GM23338 (cell line): ENCODE measurements at regions not wholly inside any gene's neighbourhood (a gene's known extent, or its start where the extent isn't known, plus 50 kb on each side); places are given as distances from the start of the nearest gene placed in this dataset.

Experiments used
- ATAC-seq: fragments of 200-7000 bp; cut with Tn5 transposase; 3 replicates; pipeline ENCODE4 v1.9.1; 2020
- DNase-seq: peaks from one replicate; pipeline ENCODE4 v3.0.0-alpha.2; 2015; ENCODE audit warnings: low spot score
- H2AFZ ChIP-seq: fragments of 200-600 bp; sonication (generic); 2 replicates; pipeline ENCODE4 v1.8.0; 2016; ENCODE audit warnings: antibody characterized with exemption, mild to moderate bottlenecking, moderate library complexity
- H3F3A ChIP-seq: fragments of 200-600 bp; sonication (generic); replicated peaks from 2 replicates; pipeline ENCODE4 v1.8.0; 2017; ENCODE audit warnings: antibody characterized with exemption, mixed run types, low read depth
- H3K27ac ChIP-seq: fragments of 200-600 bp; sonication (generic); 2 replicates; pipeline ENCODE4 v1.6.1; 2016; ENCODE audit warnings: low read depth
- H3K27me3 ChIP-seq: fragments of 200-600 bp; sonication (generic); 2 replicates; pipeline ENCODE4 v1.8.0; 2016; ENCODE audit warnings: mild to moderate bottlenecking, mixed run types, moderate library complexity; ENCODE audit not compliant: insufficient read depth
- H3K36me3 ChIP-seq: fragments of 200-600 bp; sonication (generic); 2 replicates; pipeline ENCODE4 v1.8.0; 2016; ENCODE audit warnings: mild to moderate bottlenecking; ENCODE audit not compliant: insufficient read depth
- H3K4me1 ChIP-seq: fragments of 200-600 bp; sonication (generic); 2 replicates; pipeline ENCODE4 v1.8.0; 2016; ENCODE audit warnings: mild to moderate bottlenecking, moderate library complexity; ENCODE audit not compliant: insufficient read depth
- H3K4me2 ChIP-seq: fragments of 200-600 bp; sonication (generic); 2 replicates; pipeline ENCODE4 v1.7.1; 2017; ENCODE audit warnings: mixed run types
- H3K4me3 ChIP-seq: fragments of 200-600 bp; sonication (generic); 2 replicates; pipeline ENCODE4 v1.6.1; 2016; ENCODE audit warnings: mixed run types
- H3K79me2 ChIP-seq: fragments of 200-600 bp; sonication (generic); replicated peaks from 2 replicates; pipeline ENCODE4 v1.8.0; 2017; ENCODE audit warnings: mild to moderate bottlenecking; ENCODE audit not compliant: insufficient read depth
- H3K9me2 ChIP-seq: fragments of 200-600 bp; sonication (generic); 2 replicates; pipeline ENCODE4 v1.8.0; 2017; ENCODE audit not compliant: insufficient read depth
- H4K20me1 ChIP-seq: fragments of 200-600 bp; sonication (generic); replicated peaks from 2 replicates; pipeline ENCODE4 v1.8.0; 2017; ENCODE audit warnings: mild to moderate bottlenecking; ENCODE audit not compliant: insufficient read depth
- H3K27ac Mint-ChIP-seq: 2 replicates; pipeline ENCODE4 v1.8.0; 2020; ENCODE audit warnings: inconsistent platforms, mild to moderate bottlenecking, moderate library complexity, mixed read lengths
- H3K27me3 Mint-ChIP-seq: 3 replicates; pipeline ENCODE4 v1.8.0; 2022; ENCODE audit warnings: low read depth, mild to moderate bottlenecking, moderate library complexity, mixed read lengths, inconsistent platforms; ENCODE audit not compliant: insufficient read depth, poor library complexity
- H3K36me3 Mint-ChIP-seq: 3 replicates; pipeline ENCODE4 v1.8.0; 2021; ENCODE audit warnings: low read depth, mild to moderate bottlenecking, inconsistent platforms, moderate library complexity, mixed read lengths
- H3K4me1 Mint-ChIP-seq: 3 replicates; pipeline ENCODE4 v1.8.0; 2020; ENCODE audit warnings: mild to moderate bottlenecking, inconsistent platforms, mixed read lengths
- H3K4me3 Mint-ChIP-seq: 3 replicates; pipeline ENCODE4 v1.8.0; 2021; ENCODE audit warnings: moderate library complexity, mild to moderate bottlenecking, inconsistent platforms, mixed read lengths
- H3K9me3 Mint-ChIP-seq: 3 replicates; pipeline ENCODE4 v1.8.0; 2020; ENCODE audit warnings: moderate library complexity, mild to moderate bottlenecking, inconsistent platforms, mixed read lengths
- CREB1 ChIP-seq: fragments of 250-450 bp; sonication (Bioruptor Pico); IDR thresholded peaks from 2 replicates; pipeline ENCODE4 v1.5.0; 2020; ENCODE audit warnings: low read depth, mild to moderate bottlenecking, moderate library complexity
- CTCF ChIP-seq, 2 experiments: fragments of 200-600 bp in 1 of 2; sonication (generic) in 1 of 2; conservative IDR thresholded peaks; 2 replicates each; pipeline versions ENCODE4 v1.5.1 to v1.6.1; 2016 to 2017; ENCODE audit warnings: antibody characterized with exemption in 2 of 2, low read depth in 2 of 2, mild to moderate bottlenecking in 2 of 2, moderate library complexity in 1 of 2
- ZNF114 ChIP-seq: fragments of 250-450 bp; sonication (Bioruptor Pico); IDR thresholded peaks from 2 replicates; pipeline ENCODE4 v1.5.0; 2020; ENCODE audit warnings: mild to moderate bottlenecking, moderate library complexity
- ZNF331 ChIP-seq: fragments of 250-450 bp; sonication (Bioruptor Pico); IDR thresholded peaks from 2 replicates; pipeline ENCODE4 v1.5.0; 2020; ENCODE audit warnings: low read depth, mild to moderate bottlenecking, moderate library complexity
- TF ChIP-seq, protein P1 (sequence below): fragments of 250-450 bp; sonication (Bioruptor Pico); IDR thresholded peaks from 2 replicates; pipeline ENCODE4 v1.5.0; 2020; ENCODE audit warnings: mild to moderate bottlenecking, moderate library complexity

DNA sequence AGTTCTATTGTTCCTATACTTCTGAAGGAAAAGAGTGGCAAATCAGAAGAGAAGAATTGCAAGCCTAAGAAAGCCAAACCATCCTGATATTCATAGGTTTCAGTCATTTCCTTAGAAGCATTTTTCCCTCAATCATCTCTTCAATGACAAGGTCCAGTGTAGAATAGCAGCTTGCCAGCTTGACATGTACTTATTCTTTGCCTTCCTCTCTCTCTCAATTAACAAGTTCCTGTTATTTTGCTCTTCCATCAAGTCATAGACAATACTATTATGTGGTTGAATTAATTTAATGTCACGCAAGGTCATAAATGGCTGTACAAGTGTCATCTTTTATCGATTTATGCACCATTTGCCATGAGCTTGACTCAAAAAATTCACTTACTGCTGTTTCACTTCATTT lies 216.3 kb upstream of the MBL2 start (continued):
- TF ChIP-seq, protein P1, sequence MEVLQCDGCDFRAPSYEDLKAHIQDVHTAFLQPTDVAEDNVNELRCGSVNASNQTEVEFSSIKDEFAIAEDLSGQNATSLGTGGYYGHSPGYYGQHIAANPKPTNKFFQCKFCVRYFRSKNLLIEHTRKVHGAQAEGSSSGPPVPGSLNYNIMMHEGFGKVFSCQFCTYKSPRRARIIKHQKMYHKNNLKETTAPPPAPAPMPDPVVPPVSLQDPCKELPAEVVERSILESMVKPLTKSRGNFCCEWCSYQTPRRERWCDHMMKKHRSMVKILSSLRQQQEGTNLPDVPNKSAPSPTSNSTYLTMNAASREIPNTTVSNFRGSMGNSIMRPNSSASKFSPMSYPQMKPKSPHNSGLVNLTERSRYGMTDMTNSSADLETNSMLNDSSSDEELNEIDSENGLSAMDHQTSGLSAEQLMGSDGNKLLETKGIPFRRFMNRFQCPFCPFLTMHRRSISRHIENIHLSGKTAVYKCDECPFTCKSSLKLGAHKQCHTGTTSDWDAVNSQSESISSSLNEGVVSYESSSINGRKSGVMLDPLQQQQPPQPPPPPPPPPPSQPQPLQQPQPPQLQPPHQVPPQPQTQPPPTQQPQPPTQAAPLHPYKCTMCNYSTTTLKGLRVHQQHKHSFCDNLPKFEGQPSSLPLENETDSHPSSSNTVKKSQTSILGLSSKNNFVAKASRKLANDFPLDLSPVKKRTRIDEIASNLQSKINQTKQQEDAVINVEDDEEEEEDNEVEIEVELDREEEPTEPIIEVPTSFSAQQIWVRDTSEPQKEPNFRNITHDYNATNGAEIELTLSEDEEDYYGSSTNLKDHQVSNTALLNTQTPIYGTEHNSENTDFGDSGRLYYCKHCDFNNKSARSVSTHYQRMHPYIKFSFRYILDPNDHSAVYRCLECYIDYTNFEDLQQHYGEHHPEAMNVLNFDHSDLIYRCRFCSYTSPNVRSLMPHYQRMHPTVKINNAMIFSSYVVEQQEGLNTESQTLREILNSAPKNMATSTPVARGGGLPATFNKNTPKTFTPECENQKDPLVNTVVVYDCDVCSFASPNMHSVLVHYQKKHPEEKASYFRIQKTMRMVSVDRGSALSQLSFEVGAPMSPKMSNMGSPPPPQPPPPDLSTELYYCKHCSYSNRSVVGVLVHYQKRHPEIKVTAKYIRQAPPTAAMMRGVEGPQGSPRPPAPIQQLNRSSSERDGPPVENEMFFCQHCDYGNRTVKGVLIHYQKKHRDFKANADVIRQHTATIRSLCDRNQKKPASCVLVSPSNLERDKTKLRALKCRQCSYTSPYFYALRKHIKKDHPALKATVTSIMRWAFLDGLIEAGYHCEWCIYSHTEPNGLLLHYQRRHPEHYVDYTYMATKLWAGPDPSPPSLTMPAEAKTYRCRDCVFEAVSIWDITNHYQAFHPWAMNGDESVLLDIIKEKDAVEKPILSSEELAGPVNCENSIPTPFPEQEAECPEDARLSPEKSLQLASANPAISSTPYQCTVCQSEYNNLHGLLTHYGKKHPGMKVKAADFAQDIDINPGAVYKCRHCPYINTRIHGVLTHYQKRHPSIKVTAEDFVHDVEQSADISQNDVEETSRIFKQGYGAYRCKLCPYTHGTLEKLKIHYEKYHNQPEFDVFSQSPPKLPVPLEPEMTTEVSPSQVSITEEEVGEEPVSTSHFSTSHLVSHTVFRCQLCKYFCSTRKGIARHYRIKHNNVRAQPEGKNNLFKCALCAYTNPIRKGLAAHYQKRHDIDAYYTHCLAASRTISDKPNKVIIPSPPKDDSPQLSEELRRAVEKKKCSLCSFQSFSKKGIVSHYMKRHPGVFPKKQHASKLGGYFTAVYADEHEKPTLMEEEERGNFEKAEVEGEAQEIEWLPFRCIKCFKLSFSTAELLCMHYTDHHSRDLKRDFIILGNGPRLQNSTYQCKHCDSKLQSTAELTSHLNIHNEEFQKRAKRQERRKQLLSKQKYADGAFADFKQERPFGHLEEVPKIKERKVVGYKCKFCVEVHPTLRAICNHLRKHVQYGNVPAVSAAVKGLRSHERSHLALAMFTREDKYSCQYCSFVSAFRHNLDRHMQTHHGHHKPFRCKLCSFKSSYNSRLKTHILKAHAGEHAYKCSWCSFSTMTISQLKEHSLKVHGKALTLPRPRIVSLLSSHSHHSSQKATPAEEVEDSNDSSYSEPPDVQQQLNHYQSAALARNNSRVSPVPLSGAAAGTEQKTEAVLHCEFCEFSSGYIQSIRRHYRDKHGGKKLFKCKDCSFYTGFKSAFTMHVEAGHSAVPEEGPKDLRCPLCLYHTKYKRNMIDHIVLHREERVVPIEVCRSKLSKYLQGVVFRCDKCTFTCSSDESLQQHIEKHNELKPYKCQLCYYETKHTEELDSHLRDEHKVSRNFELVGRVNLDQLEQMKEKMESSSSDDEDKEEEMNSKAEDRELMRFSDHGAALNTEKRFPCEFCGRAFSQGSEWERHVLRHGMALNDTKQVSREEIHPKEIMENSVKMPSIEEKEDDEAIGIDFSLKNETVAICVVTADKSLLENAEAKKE: no peak
- TF ChIP-seq ZNF114 (CRISPR knock-in tag): no peak
- no peak for TF ChIP-seq CREB1 (CRISPR knock-in tag)
- no peak for TF ChIP-seq CTCF (conservative IDR thresholded peaks at IDR 0.05; ENCODE audit: low read depth in 2 of 2)

DNA sequence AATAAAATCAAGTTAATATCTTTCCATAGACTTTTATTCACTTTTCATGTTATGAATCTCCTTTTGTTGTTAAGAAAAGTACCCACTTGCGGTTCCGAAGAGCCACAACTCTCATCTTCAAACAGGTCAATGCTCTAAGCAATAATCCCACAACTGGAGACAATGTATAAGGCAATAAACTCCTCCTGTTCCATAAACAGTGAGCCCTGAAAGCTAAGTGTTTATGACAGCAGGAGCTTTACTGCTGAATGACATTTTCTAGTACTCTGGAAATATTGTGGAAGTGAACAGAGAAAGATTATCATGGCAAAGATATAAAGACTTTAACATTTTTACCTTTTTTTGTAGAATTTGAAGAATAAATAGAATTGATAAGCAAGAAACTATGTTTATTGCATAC lies 213.5 kb upstream of the MBL2 start:
- Histone ChIP-seq H3K9me2 (no peaks in the 10 kb centered on the region; the same call in 1 of the 2 replicates), H3K27me3 (no peaks in the 10 kb centered on the region), H3K4me3 (no peak overlapping the region), H4K20me1 (no peaks in the 10 kb centered on the region), H3F3A (no peaks in the 10 kb centered on the region), H3K4me2 (no peak overlapping the region), H3K4me1 (no peaks in the 10 kb centered on the region), H3K36me3 (no peaks in the 10 kb centered on the region; the same call in 1 of the 2 replicates), H3K27ac (no peak overlapping the region), H2AFZ (no peak overlapping the region), H3K79me2 (no peaks in the 10 kb centered on the region)
- Mint-ChIP-seq H3K27ac (no peak overlapping the region), H3K9me3 (no peaks in the 10 kb centered on the region), H3K4me1 (no peaks in the 10 kb centered on the region), H3K36me3 (no peaks in the 10 kb centered on the region), H3K4me3 (no peak overlapping the region), H3K27me3 (peaks cover 2% of the 10 kb centered on the region)
- ATAC-seq (no peak), DNase-seq (no peak)
- no peak for TF ChIP-seq ZNF331
- TF ChIP-seq, protein P1: no peak
